Panc1 (cell line): ENCODE measurements at regions not wholly inside any gene's neighbourhood (a gene's known extent, or its start where the extent isn't known, plus 50 kb on each side); places are given as distances from the start of the nearest gene placed in this dataset.

Source experiments
- ATAC-seq: fragments of 200-7000 bp; cut with Tn5 transposase; 2 replicates; pipeline ENCODE4 v1.9.1; 2020; ENCODE audit warnings: mild to moderate bottlenecking, moderate library complexity
- BruUV-seq: library from RNA; stranded (reverse); fragments of 400-500 nt; replicated peaks from 2 replicates; lab custom pipeline; 2021; lab: Mats Ljungman, UMichigan
- CTCF ChIA-PET: fragments of 300-600 bp; sonication (Branson Sonifier 250); formaldehyde crosslinking; loops from one replicate; lab custom pipeline; 2022; ENCODE audit warnings: antibody characterized with exemption; lab: Charles Lee
- POLR2A ChIA-PET: fragments of 300-600 bp; sonication (Branson Sonifier 250); formaldehyde crosslinking; loops from one replicate; lab custom pipeline; 2022; ENCODE audit warnings: antibody characterized with exemption; lab: Charles Lee
- DNase-seq: peaks from one replicate; pipeline ENCODE4 v3.0.0-alpha.2; 2010; ENCODE audit warnings: low read depth, low spot score
- H3K27ac ChIP-seq: 2 replicates; pipeline ENCODE4 v1.5.1; 2011; ENCODE audit warnings: mild to moderate bottlenecking, low read length, inconsistent platforms
- H3K27me3 ChIP-seq: fragments of 200-500 bp; sonication (Bioruptor generic); 2 replicates; pipeline ENCODE4 v1.6.0; 2014; ENCODE audit warnings: low read length, inconsistent platforms; ENCODE audit not compliant: control insufficient read depth, insufficient read depth
- H3K36me3 ChIP-seq: fragments of 200-500 bp; sonication (Bioruptor generic); 2 replicates; pipeline ENCODE4 v1.5.1; 2014; ENCODE audit warnings: inconsistent platforms, mild to moderate bottlenecking, low read length, moderate library complexity; ENCODE audit not compliant: control insufficient read depth, insufficient read depth
- H3K4me1 ChIP-seq: 2 replicates; pipeline ENCODE4 v1.5.1; 2011; ENCODE audit warnings: inconsistent platforms, mild to moderate bottlenecking, low read length, moderate library complexity; ENCODE audit not compliant: control insufficient read depth, insufficient read depth
- H3K4me3 ChIP-seq, 2 experiments: 2 replicates each; pipeline ENCODE4 v1.5.1; 2011 to 2012; ENCODE audit warnings: low read depth in 2 of 2, low read length in 2 of 2, mild to moderate bottlenecking in 2 of 2, inconsistent platforms in 1 of 2, moderate library complexity in 1 of 2
- H3K9me3 ChIP-seq: fragments of 200-500 bp; sonication (Bioruptor generic); 2 replicates; pipeline ENCODE4 v1.5.1; 2014; ENCODE audit warnings: low read depth, mild to moderate bottlenecking, inconsistent platforms, low read length, moderate library complexity; ENCODE audit not compliant: control insufficient read depth, insufficient read depth
- CTCF ChIP-seq: fragments of 450-650 bp; IDR thresholded peaks from 2 replicates; pipeline ENCODE4 v1.5.1; 2017; ENCODE audit warnings: mild to moderate bottlenecking
- POLR2AphosphoS5 ChIP-seq: IDR thresholded peaks from 2 replicates; pipeline ENCODE4 v1.6.1; 2012; ENCODE audit warnings: mild to moderate bottlenecking, low read depth, low read length, moderate library complexity
- REST ChIP-seq, 2 experiments: IDR thresholded peaks; 2 replicates each; pipeline ENCODE4 v1.6.1; 2011 to 2012; ENCODE audit warnings: low read depth in 2 of 2, control low read depth in 1 of 2, low read length in 1 of 2, mild to moderate bottlenecking in 1 of 2, moderate library complexity in 1 of 2; ENCODE audit not compliant: insufficient read depth in 1 of 2
- SIN3A ChIP-seq: IDR thresholded peaks from 2 replicates; pipeline ENCODE4 v1.6.1; 2012; ENCODE audit warnings: low read depth, mild to moderate bottlenecking, low read length, moderate library complexity, borderline replicate concordance; ENCODE audit not compliant: insufficient read depth
- TCF7L2 ChIP-seq: IDR thresholded peaks from 2 replicates; pipeline ENCODE4 v1.6.1; 2011; ENCODE audit warnings: mild to moderate bottlenecking, low read depth, low read length, inconsistent platforms
- in situ Hi-C: cut with HindIII; loops from 2 replicates; pipeline ENCODE4 v1.10.0; 2016; ENCODE audit warnings: low sequenced_read_pairs, low pct_unique_long_range_greater_than_20kb
- intact Hi-C: fragments of 100-400 bp; cut with micrococcal nuclease; formaldehyde crosslinking; loops from one replicate; pipeline ENCODE4 v1.10.0; 2022; ENCODE audit not compliant: unreplicated experiment

- ChIA-PET POLR2A (no interaction called here), CTCF (no interaction called here)
- intact Hi-C loops (no loop called here), in situ Hi-C loops (no loop called here)
- Histone ChIP-seq H3K4me1 (0 out of 2 replicates have a peak, but pooled peaks cover 2% of the 10 kb centered on the region), H3K27ac (no peak overlapping the region), H3K4me3 (no peak overlapping the region), H3K9me3 (no peaks in the 10 kb centered on the region), H3K36me3 (no peaks in the 10 kb centered on the region), H3K27me3 (0 out of 2 replicates have a peak, but pooled peaks cover 2% of the 10 kb centered on the region)
- no TSS peak for BruUV-seq
- no peak for TF ChIP-seq POLR2AphosphoS5
- TF ChIP-seq TCF7L2, result no peak
- TF ChIP-seq SIN3A, result no peak
- TF ChIP-seq REST (IDR thresholded peaks at IDR 0.05; ENCODE audit: insufficient read depth in 1 of 2, low read depth in 2 of 2, low read length in 1 of 2), result no peak
- no peak for TF ChIP-seq CTCF
- DNase-seq, result no peak
- peak; percentile 65 for ATAC-seq
These were observed 68.2 kb upstream of the BAIAP2L1 start for GRCh38 chr7:98469088-98469487.

GRCh38 chr7:98467570-98468312, 66.9 kb upstream of the BAIAP2L1 start:
- no peak for ATAC-seq
- Histone ChIP-seq H3K4me1 (0 out of 2 replicates have a peak, but pooled peaks cover 2% of the 10 kb centered on the region), H3K27me3 (0 out of 2 replicates have a peak, but pooled peaks cover 2% of the 10 kb centered on the region), H3K9me3 (no peaks in the 10 kb centered on the region), H3K4me3 (no peak overlapping the region), H3K27ac (no peak overlapping the region), H3K36me3 (no peaks in the 10 kb centered on the region)
- no peak for TF ChIP-seq POLR2AphosphoS5
- POLR2A ChIA-PET, result no interaction called here
- intact Hi-C loops (no loop called here), in situ Hi-C loops (no loop called here)
- no TSS peak for BruUV-seq
- no peak for DNase-seq
- CTCF ChIA-PET, result no interaction called here

- in situ Hi-C loops (no loop called here), intact Hi-C loops (no loop called here)
- H3K36me3 ChIP-seq, result no peaks in the 10 kb centered on the region
- ATAC-seq (no peak), DNase-seq (no peak)
- H3K4me3 ChIP-seq, result no peak overlapping the region
- no peak overlapping the region for H3K27ac ChIP-seq
- no peaks in the 10 kb centered on the region for H3K9me3 ChIP-seq
- BruUV-seq, result no TSS peak
- ChIA-PET CTCF (interaction anchor here (0.7 kb wide), 1 partner anchor 366 kb away, joined by 5 read pairs; no protein-coding TSS in a partner anchor), POLR2A (no interaction called here)
- 0 out of 2 replicates have a peak, but pooled peaks cover 2% of the 10 kb centered on the region for H3K27me3 ChIP-seq
- TF ChIP-seq TCF7L2, result no peak
- TF ChIP-seq SIN3A, result no peak
- TF ChIP-seq POLR2AphosphoS5, result no peak
- no peak for TF ChIP-seq CTCF
- TF ChIP-seq REST (IDR thresholded peaks at IDR 0.05; ENCODE audit: insufficient read depth in 1 of 2, low read depth in 2 of 2, low read length in 1 of 2), result no peak
- no peaks in the 10 kb centered on the region for H3K4me1 ChIP-seq
These were observed 64.1 kb upstream of the BAIAP2L1 start for GRCh38 chr7:98465022-98465421.
